GM21786 (cell line): ENCODE measurements at regions not wholly inside any gene's neighbourhood (a gene's known extent, or its start where the extent isn't known, plus 50 kb on each side); places are given as distances from the start of the nearest gene placed in this dataset.

Source experiments
- ATAC-seq: cut with Tn5 transposase; IDR thresholded peaks from one replicate; pipeline ENCODE4 v1.9.1; 2021; ENCODE audit not compliant: unreplicated experiment

DNA sequence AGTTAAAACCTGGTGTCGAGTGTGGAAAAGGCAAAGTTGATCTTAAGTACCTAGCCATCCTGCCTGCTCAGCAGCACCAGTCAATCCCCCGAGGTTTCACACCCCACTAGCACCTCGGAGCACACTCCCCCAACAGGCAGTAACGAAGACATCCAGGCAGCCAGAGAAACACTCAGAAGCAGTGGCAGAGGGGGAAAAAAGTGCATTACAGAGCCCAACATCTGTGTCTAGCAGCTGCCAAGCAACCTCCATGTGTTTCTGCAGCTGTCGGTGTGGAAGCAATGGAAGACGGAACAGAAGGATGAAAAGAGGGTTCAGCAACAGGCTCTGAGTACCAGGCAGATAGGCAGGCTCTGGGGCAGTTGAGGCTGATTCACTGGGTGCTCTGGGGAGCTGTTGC, 73.4 kb upstream of the PROX1 start:
- no peak for ATAC-seq

DNA sequence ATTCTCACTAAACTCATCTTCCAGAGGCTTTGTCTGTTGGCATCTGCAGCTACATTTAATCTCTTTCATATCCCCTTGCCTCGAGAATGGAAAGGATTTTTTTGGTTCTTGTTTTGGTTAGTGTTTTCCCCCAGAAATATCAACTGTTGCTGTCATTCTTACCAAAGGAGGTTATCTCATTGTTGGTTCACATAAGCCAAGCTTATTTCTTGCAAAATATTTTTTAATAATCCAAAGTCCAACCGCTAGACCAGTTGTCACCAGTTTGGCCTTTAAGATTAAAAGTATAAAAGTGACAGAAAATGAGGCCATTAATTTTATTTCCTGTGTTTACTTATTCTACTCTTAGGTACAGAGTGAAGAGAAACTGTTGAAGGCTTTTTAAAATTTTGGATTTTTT, 66.5 kb upstream of the PROX1 start:
- ATAC-seq, result no peak

DNA sequence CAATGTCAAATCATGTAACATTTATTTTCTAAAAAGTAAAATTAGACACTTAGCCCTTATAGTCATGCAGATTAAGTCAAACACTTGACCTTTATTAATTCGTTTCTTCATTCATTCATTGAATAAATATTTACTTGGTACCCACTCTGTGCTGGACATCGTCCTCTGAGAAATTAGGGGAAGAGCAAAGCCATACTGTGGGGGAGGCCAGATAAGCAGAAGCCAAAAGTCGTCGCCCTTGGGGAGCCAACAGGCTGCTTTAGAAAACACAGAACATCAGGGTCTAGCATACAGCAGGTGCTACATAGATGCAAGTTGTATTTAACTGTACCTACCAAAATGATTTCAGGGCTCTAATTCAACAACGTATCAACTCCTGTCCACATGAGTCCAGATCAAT, 66.1 kb upstream of the PROX1 start:
- no peak for ATAC-seq

DNA sequence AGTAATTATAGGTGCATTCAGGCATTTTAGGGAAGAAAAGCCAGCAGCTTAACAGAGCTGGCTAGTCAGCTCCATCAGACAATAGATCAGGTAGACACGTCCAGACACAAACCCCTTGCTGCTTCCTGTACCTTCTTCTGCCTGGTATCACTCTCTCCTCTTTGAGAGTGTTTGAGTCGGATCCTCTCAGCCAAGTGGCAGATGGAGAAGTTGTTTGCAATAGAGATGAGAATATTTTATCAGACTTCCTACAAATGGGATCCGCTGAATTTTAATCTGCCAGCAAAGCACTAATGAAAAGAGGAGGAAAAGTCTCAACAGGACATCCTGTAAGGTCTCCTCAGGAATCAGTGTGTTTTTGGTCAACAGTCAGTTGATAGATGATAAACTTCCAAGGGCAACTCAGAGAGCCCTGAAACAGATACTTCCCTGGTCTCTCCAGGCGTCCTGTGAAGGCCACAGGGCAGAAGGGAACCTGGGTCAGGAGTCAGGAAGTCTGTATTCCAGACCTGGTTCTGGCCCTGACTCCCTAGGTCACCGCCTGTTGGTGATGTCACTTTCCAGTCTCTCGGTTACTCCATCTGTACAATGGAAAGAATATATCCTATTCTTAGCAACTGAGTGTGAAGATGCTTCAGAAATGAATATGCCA, 62.1 kb upstream of the PROX1 start:
- no peak for ATAC-seq

DNA sequence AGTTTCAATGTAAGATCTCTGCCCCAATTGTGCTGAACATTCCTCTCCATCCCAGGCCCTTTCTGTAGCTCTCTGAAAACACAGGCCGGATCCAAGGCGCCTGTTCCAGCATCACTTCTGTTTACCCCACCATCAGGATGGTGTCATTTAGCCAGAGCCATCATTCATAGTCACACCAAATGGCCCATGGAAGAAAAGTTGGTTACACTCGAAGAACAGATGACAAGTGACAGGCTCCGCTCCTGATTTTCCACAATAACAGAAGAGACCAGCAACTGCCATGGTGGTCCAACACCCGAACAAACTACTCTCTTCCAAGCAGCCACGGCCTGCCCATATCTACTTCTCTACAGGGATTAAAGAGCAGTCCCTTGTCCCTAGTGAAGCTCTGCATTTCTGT, 59.9 kb upstream of the PROX1 start:
- ATAC-seq, result no peak

DNA sequence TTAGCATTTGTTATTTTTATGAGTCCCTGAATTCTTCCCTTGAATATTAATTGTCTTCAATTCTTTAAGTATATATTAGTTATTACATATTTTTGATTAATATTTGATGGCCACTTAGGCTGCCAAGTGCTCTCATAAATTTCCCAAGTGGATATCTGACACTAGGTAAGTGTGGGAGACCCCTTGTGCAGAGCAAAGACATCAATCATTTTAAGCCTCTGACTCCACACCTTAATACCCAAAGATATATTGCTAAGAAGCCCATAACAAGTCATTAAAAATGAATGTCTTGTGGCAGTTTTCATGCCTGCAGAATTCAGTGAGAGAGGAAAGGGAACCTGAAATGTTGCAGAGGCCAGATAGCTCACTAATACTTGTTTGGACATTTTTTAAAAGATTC, 58.4 kb upstream of the PROX1 start:
- ATAC-seq, result no peak

DNA sequence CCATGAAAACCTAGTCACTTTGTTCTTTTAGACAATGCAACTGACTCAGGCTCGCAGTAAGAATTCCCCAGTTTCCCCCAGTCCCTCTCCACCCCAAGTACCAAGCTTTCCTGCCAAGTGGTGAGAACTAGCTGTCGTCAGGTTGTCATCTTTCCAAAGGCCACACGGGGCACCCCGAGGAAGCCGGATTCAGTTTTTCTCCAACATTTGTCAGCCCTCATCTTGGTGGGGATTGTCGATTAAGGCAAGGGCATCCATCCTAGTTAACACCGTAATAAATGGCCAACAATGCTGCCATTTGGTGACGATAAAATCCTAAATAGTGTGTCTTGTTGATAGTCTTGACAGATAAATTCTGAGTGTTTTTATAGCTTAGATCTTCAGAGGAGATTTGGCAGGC, 55.9 kb upstream of the PROX1 start:
- ATAC-seq, result no peak

DNA sequence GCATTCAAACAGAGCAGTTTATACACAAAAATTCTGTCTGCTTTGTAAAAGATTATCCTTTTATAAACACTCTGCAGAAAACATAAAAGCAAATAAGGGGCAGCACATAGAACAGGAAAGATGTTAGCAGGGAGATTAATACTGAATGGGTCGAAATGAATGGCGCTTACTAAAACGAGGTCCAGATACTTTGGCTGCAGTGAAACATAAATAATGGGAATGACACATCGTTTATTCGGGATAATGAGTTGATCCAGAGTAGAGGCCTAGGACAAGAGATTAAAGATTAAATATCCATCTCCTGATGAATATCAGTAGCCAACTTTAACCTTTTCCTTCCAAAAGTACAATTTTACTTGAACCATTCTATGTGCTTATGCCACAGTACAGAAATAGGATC, 54.4 kb upstream of the PROX1 start:
- no peak for ATAC-seq

DNA sequence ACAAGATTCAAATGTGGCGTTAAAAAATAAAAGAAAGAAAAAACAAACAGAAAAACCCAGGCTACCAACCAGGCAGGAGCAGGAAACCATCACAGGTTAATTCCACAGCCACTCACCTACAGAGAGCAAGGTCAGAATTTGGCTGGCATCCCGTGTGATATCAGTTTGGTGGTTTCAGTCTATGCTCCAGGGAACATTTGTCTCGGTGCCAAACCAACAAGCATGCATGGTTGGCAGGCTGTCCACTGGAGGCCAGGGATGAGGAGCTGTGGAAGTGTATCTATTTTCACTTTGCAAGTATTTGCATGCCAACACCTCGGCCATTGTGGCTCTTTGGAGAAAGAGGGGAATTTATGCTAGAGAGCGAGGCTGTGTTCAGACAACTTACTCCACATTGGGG, 53.1 kb upstream of the PROX1 start:
- no peak for ATAC-seq

DNA sequence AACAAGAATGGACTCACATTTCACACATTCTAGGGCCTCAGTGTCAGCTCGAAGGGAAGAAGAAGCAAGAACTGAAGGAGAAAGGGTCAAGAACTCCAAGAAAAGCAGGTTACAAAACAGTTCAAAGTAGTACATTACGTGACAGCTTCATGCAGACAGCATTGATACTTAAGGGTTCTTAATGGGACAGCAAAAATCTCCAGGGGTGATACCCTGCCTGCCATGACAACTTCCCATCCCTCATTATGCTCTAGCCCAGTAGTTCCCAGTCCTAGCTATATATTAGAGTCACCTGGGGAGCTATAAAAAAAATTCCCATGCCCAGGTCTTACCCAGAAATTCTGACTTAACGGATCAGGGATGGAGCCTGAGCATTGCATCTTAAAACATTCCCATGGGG, 51.2 kb upstream of the PROX1 start:
- ATAC-seq, result no peak
